ENCODE measurements at regions not wholly inside any gene's neighbourhood (a gene's known extent, or its start where the extent isn't known, plus 50 kb on each side); places are given as distances from the start of the nearest gene placed in this dataset.

DNA sequence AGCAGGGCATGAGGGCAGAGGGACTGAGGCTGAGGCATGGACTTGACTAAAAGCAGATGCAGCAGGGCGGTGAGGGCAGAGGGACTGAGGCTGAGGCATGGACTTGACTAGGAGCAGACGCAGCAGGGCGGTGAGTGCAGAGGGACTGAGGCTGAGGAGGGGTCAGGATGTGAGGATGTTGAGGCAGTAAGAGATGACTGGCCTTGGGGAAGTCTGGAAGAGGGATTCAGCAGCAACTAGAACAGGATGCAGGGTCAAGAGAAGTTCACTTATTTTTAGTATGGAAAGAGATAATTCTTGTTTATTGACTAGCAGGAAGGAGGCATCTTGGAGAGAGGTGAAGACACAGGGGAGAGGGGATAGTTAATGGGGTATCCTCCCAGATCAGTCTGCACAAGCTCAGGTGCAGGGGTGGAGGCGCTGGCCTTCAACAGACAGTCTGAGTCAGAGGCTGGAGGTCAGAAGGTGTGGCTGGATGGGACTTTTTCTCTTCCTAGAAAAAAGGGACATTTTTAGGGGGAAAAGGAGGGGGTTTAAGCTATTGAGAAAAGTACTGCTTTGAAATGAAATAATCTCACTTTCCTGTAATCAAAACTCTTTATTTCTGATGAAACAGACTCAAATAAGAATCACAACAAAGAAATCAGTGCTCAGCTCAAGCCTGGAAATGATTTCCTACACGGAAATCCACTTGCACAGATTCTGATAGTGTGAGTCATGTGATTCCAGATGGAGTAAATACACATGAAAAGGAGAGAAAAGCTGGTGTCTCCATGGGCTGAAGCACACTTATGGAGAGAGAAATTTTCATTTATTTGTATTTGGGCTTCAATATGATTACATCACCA lies 130.9 kb downstream of the PALM2AKAP2 start:
- TF ChIP-seq, protein P1, sequence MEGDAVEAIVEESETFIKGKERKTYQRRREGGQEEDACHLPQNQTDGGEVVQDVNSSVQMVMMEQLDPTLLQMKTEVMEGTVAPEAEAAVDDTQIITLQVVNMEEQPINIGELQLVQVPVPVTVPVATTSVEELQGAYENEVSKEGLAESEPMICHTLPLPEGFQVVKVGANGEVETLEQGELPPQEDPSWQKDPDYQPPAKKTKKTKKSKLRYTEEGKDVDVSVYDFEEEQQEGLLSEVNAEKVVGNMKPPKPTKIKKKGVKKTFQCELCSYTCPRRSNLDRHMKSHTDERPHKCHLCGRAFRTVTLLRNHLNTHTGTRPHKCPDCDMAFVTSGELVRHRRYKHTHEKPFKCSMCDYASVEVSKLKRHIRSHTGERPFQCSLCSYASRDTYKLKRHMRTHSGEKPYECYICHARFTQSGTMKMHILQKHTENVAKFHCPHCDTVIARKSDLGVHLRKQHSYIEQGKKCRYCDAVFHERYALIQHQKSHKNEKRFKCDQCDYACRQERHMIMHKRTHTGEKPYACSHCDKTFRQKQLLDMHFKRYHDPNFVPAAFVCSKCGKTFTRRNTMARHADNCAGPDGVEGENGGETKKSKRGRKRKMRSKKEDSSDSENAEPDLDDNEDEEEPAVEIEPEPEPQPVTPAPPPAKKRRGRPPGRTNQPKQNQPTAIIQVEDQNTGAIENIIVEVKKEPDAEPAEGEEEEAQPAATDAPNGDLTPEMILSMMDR (conservative IDR thresholded peaks at IDR 0.05; ENCODE audit: low read depth, low read length), result no peak
- TF ChIP-seq POLR2A (IDR thresholded peaks at IDR 0.05; ENCODE audit: low read depth, low read length), result peak; percentile 40; the same call in 1 of the 2 replicates
- TF ChIP-seq, protein P2, sequence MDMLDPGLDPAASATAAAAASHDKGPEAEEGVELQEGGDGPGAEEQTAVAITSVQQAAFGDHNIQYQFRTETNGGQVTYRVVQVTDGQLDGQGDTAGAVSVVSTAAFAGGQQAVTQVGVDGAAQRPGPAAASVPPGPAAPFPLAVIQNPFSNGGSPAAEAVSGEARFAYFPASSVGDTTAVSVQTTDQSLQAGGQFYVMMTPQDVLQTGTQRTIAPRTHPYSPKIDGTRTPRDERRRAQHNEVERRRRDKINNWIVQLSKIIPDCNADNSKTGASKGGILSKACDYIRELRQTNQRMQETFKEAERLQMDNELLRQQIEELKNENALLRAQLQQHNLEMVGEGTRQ (IDR thresholded peaks at IDR 0.05; ENCODE audit: low read depth, low read length), result peak; percentile 52; the same call in 1 of the 2 replicates
- no peak for TF ChIP-seq NFE2L2 (IDR thresholded peaks at IDR 0.05; ENCODE audit: low read depth, low read length)
- TF ChIP-seq BHLHE40 (IDR thresholded peaks at IDR 0.05; ENCODE audit: low read depth, low read length), result 0 out of 2 replicates have a peak, but pooled peaks have one; percentile 22
- TF ChIP-seq RAD21 (IDR thresholded peaks at IDR 0.05; ENCODE audit: low read length), result no peak; the same call in 1 of the 2 replicates
- TF ChIP-seq CHD1 (IDR thresholded peaks at IDR 0.05; ENCODE audit: low read depth, low read length), result no peak

Measured in IMR-90 (cell line).